ENCODE measurements at regions not wholly inside any gene's neighbourhood (a gene's known extent, or its start where the extent isn't known, plus 50 kb on each side); places are given as distances from the start of the nearest gene placed in this dataset.
"Not testable (repeated sequence)": the region's sequence is repeated elsewhere in the genome, so short reads cannot be mapped to it uniquely, and the experiment has no call there.

DNA sequence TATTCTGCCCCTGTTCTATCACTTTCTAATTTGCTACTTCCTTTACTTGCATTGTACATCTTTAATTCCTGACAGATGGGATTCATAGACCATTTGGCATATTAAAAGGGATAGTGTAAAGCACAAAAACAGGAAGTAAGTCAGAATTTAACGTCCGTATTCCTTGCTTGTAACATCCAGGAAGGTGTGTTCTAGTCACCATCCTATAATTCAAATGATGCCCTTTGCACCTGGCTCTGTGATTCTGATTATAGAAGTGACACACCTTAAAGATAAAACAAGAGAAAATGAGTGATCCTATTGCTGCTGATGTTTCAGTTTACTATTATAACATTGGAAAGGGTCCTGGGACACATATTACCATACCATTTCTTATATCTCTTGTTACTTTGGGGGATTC lies 238.7 kb upstream of the NR3C2 start:
- no peaks in the 10 kb centered on the region for H3K4me1 ChIP-seq (ENCODE audit: control insufficient read depth, insufficient read depth, low read length)
- no peaks in the 10 kb centered on the region for H3K36me3 ChIP-seq (ENCODE audit: control insufficient read depth, insufficient read depth, low read length)
- H3K27me3 ChIP-seq (ENCODE audit: control insufficient read depth, insufficient read depth, low read length, poor library complexity, severe bottlenecking), result no peaks in the 10 kb centered on the region
- H3K27ac ChIP-seq (ENCODE audit: insufficient read depth, low read depth, low read length, poor library complexity, severe bottlenecking), result no peak overlapping the region
- no peak overlapping the region for H3K4me3 ChIP-seq (ENCODE audit: insufficient read depth, low read depth, low read length)
- no peaks in the 10 kb centered on the region for H3K9me3 ChIP-seq (ENCODE audit: control insufficient read depth, low read length)
- WGBS, 2 experiments, result 89 to 94% methylated on average over 2 of the region's 2 CpGs

- Histone ChIP-seq H3K36me3 (ENCODE audit: control insufficient read depth, insufficient read depth, low read length) (no peaks in the 10 kb centered on the region), H3K9me3 (ENCODE audit: control insufficient read depth, low read length) (no peaks in the 10 kb centered on the region), H3K27me3 (ENCODE audit: control insufficient read depth, insufficient read depth, low read length, poor library complexity, severe bottlenecking) (no peaks in the 10 kb centered on the region), H3K4me3 (ENCODE audit: insufficient read depth, low read depth, low read length) (no peak overlapping the region), H3K4me1 (ENCODE audit: control insufficient read depth, insufficient read depth, low read length) (no peaks in the 10 kb centered on the region), H3K27ac (ENCODE audit: insufficient read depth, low read depth, low read length, poor library complexity, severe bottlenecking) (no peak overlapping the region)
These were observed 234.1 kb upstream of the NR3C2 start for GRCh38 chr4:148676344-148676743.

DNA sequence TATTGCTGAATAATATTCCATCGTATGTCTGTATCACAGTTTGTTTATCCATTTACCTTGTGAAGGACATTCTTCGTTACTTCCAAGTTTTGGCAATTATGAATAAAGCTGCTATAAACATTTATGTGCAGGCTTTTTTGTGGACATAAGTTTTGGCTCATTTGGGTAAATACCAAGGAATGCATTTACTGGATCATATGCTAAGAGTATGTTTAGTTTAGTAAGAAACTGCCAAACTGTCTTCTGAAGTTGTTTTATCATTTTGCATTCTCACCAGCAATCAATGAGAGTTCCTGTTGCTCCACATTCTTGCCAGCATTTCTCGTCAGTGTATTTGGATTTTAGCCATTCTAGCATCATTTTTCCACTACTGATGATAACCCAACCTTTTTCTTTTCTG lies 232.7 kb upstream of the NR3C2 start:
- no peak overlapping the region for H3K4me3 ChIP-seq (ENCODE audit: insufficient read depth, low read depth, low read length)
- H3K9me3 ChIP-seq (ENCODE audit: control insufficient read depth, low read length), result no peaks in the 10 kb centered on the region
- no peaks in the 10 kb centered on the region for H3K27me3 ChIP-seq (ENCODE audit: control insufficient read depth, insufficient read depth, low read length, poor library complexity, severe bottlenecking)
- no peaks in the 10 kb centered on the region for H3K4me1 ChIP-seq (ENCODE audit: control insufficient read depth, insufficient read depth, low read length)
- H3K36me3 ChIP-seq (ENCODE audit: control insufficient read depth, insufficient read depth, low read length), result no peaks in the 10 kb centered on the region
- 93 to 94% methylated on average over 3 of the region's 3 CpGs for WGBS, 2 experiments
- H3K27ac ChIP-seq (ENCODE audit: insufficient read depth, low read depth, low read length, poor library complexity, severe bottlenecking), result no peak overlapping the region

DNA sequence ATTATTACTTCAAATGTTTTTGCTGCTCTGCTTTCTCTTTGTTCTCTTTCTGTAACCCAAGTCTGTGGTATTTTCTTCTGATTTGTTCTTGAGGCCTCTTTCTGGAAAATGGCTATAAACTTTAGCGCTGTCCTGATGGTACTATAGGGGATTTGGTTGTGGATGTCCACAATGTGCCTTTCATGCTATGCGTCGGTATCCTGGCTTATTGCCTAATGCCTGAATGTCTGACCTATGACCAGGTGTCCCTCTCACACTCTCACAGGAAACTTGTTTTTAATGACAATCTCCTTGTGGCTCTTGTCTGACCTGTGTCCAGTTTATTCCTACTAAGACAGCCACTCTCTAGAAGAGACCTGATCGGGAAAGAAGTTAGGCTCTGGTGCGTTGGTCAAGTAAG lies 222.4 kb upstream of the NR3C2 start:
- Histone ChIP-seq H3K9me3 (ENCODE audit: control insufficient read depth, low read length) (no peaks in the 10 kb centered on the region), H3K36me3 (ENCODE audit: control insufficient read depth, insufficient read depth, low read length) (no peaks in the 10 kb centered on the region), H3K4me1 (ENCODE audit: control insufficient read depth, insufficient read depth, low read length) (no peaks in the 10 kb centered on the region), H3K27ac (ENCODE audit: insufficient read depth, low read depth, low read length, poor library complexity, severe bottlenecking) (no peak overlapping the region), H3K27me3 (ENCODE audit: control insufficient read depth, insufficient read depth, low read length, poor library complexity, severe bottlenecking) (no peaks in the 10 kb centered on the region), H3K4me3 (ENCODE audit: insufficient read depth, low read depth, low read length) (no peak overlapping the region)
- 90 to 93% methylated on average over 5 of the region's 5 CpGs for WGBS, 2 experiments

DNA sequence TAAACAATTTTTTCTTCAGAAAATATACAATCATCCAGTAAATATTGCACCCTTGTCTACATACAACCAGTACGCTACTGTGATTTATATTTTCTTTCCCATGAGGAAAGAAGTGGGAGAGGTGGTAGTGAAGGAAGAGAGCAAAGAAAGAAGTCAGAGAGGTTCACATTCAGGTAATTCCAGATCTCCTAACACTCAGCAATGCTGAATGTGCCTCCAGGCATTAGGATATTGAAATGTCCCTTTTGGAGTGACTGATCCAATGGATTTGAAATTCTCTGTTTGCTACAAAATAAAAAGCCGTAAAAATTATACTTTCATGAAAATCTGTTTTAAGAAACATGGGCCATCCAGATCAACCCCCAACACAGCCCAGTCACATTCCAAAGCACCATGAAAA lies 211.9 kb upstream of the NR3C2 start:
- H3K36me3 ChIP-seq (ENCODE audit: control insufficient read depth, insufficient read depth, low read length), result no peaks in the 10 kb centered on the region
- no peak overlapping the region for H3K27ac ChIP-seq (ENCODE audit: insufficient read depth, low read depth, low read length, poor library complexity, severe bottlenecking)
- no peaks in the 10 kb centered on the region for H3K27me3 ChIP-seq (ENCODE audit: control insufficient read depth, insufficient read depth, low read length, poor library complexity, severe bottlenecking)
- 92 to 100% methylated on average over 1 of the region's 2 CpGs for WGBS, 2 experiments
- no peaks in the 10 kb centered on the region for H3K9me3 ChIP-seq (ENCODE audit: control insufficient read depth, low read length)
- no peak overlapping the region for H3K4me3 ChIP-seq (ENCODE audit: insufficient read depth, low read depth, low read length)
- no peaks in the 10 kb centered on the region for H3K4me1 ChIP-seq (ENCODE audit: control insufficient read depth, insufficient read depth, low read length)

- H3K9me3 ChIP-seq (ENCODE audit: control insufficient read depth, low read length), result no peaks in the 10 kb centered on the region
- no peaks in the 10 kb centered on the region for H3K27me3 ChIP-seq (ENCODE audit: control insufficient read depth, insufficient read depth, low read length, poor library complexity, severe bottlenecking)
- no peaks in the 10 kb centered on the region for H3K36me3 ChIP-seq (ENCODE audit: control insufficient read depth, insufficient read depth, low read length)
- H3K4me1 ChIP-seq (ENCODE audit: control insufficient read depth, insufficient read depth, low read length), result no peaks in the 10 kb centered on the region
- WGBS, 2 experiments, result 91 to 97% methylated on average over 4 of the region's 4 CpGs
- H3K4me3 ChIP-seq (ENCODE audit: insufficient read depth, low read depth, low read length), result no peak overlapping the region
- H3K27ac ChIP-seq (ENCODE audit: insufficient read depth, low read depth, low read length, poor library complexity, severe bottlenecking), result no peak overlapping the region
These were observed 211.5 kb upstream of the NR3C2 start for GRCh38 chr4:148653681-148654080.

DNA sequence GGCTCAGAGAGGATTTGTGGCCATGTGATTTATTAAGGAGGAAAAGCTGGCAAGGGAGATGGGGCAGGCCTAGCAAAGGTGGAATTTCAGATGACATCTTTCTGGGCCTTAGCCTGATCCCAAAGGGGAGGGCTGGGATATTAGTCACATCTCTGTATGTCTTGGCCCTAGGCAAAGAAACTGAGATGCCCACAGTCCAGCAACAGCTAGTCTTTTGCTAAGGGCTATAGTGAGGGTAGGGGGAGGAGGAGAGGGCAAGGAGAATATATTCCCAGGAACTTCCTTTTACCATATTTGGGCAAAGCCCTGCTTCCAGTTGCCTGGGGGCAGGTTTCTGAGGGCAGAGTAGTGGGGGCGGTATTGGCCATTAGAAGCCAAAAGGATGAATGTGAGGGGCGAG lies 209.8 kb upstream of the NR3C2 start:
- no peak overlapping the region for H3K27ac ChIP-seq (ENCODE audit: insufficient read depth, low read depth, low read length, poor library complexity, severe bottlenecking)
- no peaks in the 10 kb centered on the region for H3K9me3 ChIP-seq (ENCODE audit: control insufficient read depth, low read length)
- H3K4me1 ChIP-seq (ENCODE audit: control insufficient read depth, insufficient read depth, low read length), result no peaks in the 10 kb centered on the region
- H3K36me3 ChIP-seq (ENCODE audit: control insufficient read depth, insufficient read depth, low read length), result no peaks in the 10 kb centered on the region
- WGBS, 2 experiments, result 89 to 93% methylated on average over 2 of the region's 2 CpGs
- no peak overlapping the region for H3K4me3 ChIP-seq (ENCODE audit: insufficient read depth, low read depth, low read length)
- no peaks in the 10 kb centered on the region for H3K27me3 ChIP-seq (ENCODE audit: control insufficient read depth, insufficient read depth, low read length, poor library complexity, severe bottlenecking)

DNA sequence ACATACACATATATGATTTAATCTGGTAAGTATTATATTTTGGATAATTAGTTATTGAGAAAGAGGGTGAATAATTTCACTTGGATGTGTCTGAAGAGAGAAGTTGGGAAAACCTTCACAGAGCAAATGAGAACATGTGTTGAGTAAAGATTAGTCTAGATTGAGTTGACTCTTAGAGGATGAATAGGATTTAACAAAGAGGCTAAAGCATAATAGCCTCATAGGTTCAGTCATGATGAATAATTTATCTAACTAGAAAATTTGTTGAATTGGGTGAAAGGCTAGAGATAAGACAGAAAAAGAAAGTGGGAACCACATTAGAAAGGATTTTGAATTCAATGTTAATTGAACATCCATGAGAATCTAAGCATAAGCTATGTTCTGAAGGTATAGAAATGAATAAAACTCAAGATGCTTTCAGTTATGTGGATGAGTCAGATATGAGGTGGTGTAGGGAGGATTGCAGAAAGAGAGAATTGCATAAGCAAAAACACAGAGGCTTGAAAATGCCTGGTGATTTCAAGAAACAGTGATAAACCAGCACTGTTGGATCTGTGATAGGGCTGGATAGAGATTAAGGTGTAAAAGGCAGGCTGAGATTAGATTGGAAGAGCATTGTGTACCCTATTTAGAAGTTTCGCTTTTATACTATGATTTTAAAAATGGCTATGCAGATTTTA lies 207.6 kb upstream of the NR3C2 start:
- Histone ChIP-seq H3K27me3 (ENCODE audit: control insufficient read depth, insufficient read depth, low read length, poor library complexity, severe bottlenecking) (no peaks in the 10 kb centered on the region), H3K27ac (ENCODE audit: insufficient read depth, low read depth, low read length, poor library complexity, severe bottlenecking) (no peak overlapping the region), H3K36me3 (ENCODE audit: control insufficient read depth, insufficient read depth, low read length) (no peaks in the 10 kb centered on the region), H3K4me1 (ENCODE audit: control insufficient read depth, insufficient read depth, low read length) (no peaks in the 10 kb centered on the region), H3K4me3 (ENCODE audit: insufficient read depth, low read depth, low read length) (no peak overlapping the region), H3K9me3 (ENCODE audit: control insufficient read depth, low read length) (no peaks in the 10 kb centered on the region)
- no CpG with 5 or more reads among the region's 1 CpG for WGBS, 2 experiments

DNA sequence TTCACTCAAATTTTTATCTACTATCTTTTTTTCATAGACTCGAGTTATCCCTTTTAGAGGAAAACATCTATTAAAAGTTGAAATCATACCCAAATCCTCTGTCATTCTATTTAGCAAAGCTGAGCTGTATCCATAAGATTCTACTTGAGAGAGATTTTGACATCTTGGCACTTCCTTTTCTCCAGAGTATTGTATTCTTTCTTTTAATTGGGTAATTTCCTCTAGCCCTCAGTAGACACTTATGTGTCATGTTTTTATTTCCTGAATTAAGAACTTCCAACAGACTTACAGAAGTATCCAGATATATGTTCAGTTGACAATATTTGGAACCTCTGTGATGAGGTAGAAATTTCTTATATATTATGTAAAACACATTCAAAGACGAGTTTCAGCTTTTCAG lies 201.6 kb upstream of the NR3C2 start:
- 84 to 100% methylated on average over 1 to 2 of the region's 2 CpGs for WGBS, 2 experiments
- no peaks in the 10 kb centered on the region for H3K36me3 ChIP-seq (ENCODE audit: control insufficient read depth, insufficient read depth, low read length)
- H3K27me3 ChIP-seq (ENCODE audit: control insufficient read depth, insufficient read depth, low read length, poor library complexity, severe bottlenecking), result no peaks in the 10 kb centered on the region
- no peaks in the 10 kb centered on the region for H3K4me1 ChIP-seq (ENCODE audit: control insufficient read depth, insufficient read depth, low read length)
- H3K27ac ChIP-seq (ENCODE audit: insufficient read depth, low read depth, low read length, poor library complexity, severe bottlenecking), result no peak overlapping the region
- no peak overlapping the region for H3K4me3 ChIP-seq (ENCODE audit: insufficient read depth, low read depth, low read length)
- H3K9me3 ChIP-seq (ENCODE audit: control insufficient read depth, low read length), result no peaks in the 10 kb centered on the region

- no peaks in the 10 kb centered on the region for H3K4me1 ChIP-seq (ENCODE audit: control insufficient read depth, insufficient read depth, low read length)
- H3K27ac ChIP-seq (ENCODE audit: insufficient read depth, low read depth, low read length, poor library complexity, severe bottlenecking), result no peak overlapping the region
- no peaks in the 10 kb centered on the region for H3K27me3 ChIP-seq (ENCODE audit: control insufficient read depth, insufficient read depth, low read length, poor library complexity, severe bottlenecking)
- H3K36me3 ChIP-seq (ENCODE audit: control insufficient read depth, insufficient read depth, low read length), result no peaks in the 10 kb centered on the region
- WGBS, 2 experiments, result 100% methylated on average over 2 of the region's 2 CpGs
- no peaks in the 10 kb centered on the region for H3K9me3 ChIP-seq (ENCODE audit: control insufficient read depth, low read length)
- no peak overlapping the region for H3K4me3 ChIP-seq (ENCODE audit: insufficient read depth, low read depth, low read length)
These were observed 200.7 kb upstream of the NR3C2 start for GRCh38 chr4:148642907-148643306.

DNA sequence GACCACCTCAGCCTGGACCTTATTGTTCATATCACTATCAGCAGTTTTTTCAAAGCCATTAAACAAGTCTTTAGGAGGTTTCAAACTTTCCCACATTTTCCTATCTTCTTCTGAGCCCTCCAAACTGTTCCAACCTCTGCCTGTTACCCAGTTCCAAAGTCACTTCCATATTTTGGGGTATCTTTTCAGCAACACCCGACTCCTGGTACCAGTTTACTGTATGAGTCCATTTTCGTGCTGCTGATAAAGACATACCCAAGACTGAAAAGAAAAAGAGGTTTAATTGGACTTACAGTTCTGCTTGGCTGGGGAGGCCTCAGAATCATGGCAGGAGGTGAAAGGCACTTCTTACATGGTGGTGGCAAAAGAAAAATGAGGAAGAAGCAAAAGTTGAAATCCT lies 195.9 kb upstream of the NR3C2 start:
- not testable (repeated sequence) for H3K27me3 ChIP-seq (ENCODE audit: control insufficient read depth, insufficient read depth, low read length, poor library complexity, severe bottlenecking); H3K9me3 ChIP-seq (ENCODE audit: control insufficient read depth, low read length); H3K36me3 ChIP-seq (ENCODE audit: control insufficient read depth, insufficient read depth, low read length); H3K27ac ChIP-seq (ENCODE audit: insufficient read depth, low read depth, low read length, poor library complexity, severe bottlenecking); H3K4me3 ChIP-seq (ENCODE audit: insufficient read depth, low read depth, low read length); H3K4me1 ChIP-seq (ENCODE audit: control insufficient read depth, insufficient read depth, low read length)
- 88 to 89% methylated on average over 2 of the region's 2 CpGs for WGBS, 2 experiments

Data from ectodermal cell (in vitro differentiated cells).